H1 (cell line): ENCODE measurements at regions not wholly inside any gene's neighbourhood (a gene's known extent, or its start where the extent isn't known, plus 50 kb on each side); places are given as distances from the start of the nearest gene placed in this dataset.

Experiments
- CTCF ChIA-PET: fragments of 300-600 bp; sonication (Branson Sonifier 250); formaldehyde crosslinking; loops from one replicate; lab custom pipeline; 2021; ENCODE audit not compliant: partially characterized antibody; lab: Charles Lee
- POLR2A ChIA-PET: fragments of 300-600 bp; sonication (Branson Sonifier 250); formaldehyde crosslinking; loops from one replicate; lab custom pipeline; 2021; ENCODE audit warnings: inconsistent platforms; ENCODE audit not compliant: partially characterized antibody; lab: Charles Lee
- DNase-seq, 2 experiments: peaks; one replicate each; pipeline versions ENCODE4 v3.0.0 to v3.0.0-alpha.2; 2010 to 2022; ENCODE audit warnings: low spot score in 2 of 2, low read depth in 1 of 2, mixed read lengths in 1 of 2
- FAIRE-seq: peaks from 2 replicates; lab custom pipeline; 2011; peaks lifted over from hg19 to GRCh38; lab: Jason Lieb, UNC
- H2AFZ ChIP-seq: 2 replicates; pipeline ENCODE4 v1.8.1; 2012; ENCODE audit warnings: low read length, inconsistent platforms
- H2AK5ac ChIP-seq: 2 replicates; pipeline ENCODE4 v1.6.1; 2013; ENCODE audit warnings: low read depth, low read length
- H2BK120ac ChIP-seq: replicated peaks from 2 replicates; pipeline ENCODE3; 2013; ENCODE audit warnings: low read depth, low read length, inconsistent platforms
- H2BK12ac ChIP-seq: 2 replicates; pipeline ENCODE4 v1.6.1; 2013; ENCODE audit warnings: low read depth, low read length
- H2BK15ac ChIP-seq: 2 replicates; pipeline ENCODE4 v1.6.1; 2013; ENCODE audit warnings: low read length
- H2BK20ac ChIP-seq: 2 replicates; pipeline ENCODE4 v1.6.1; 2013; ENCODE audit warnings: low read length
- H2BK5ac ChIP-seq: 2 replicates; pipeline ENCODE4 v1.6.1; 2013; ENCODE audit warnings: low read depth, low read length
- H3K14ac ChIP-seq: 2 replicates; pipeline ENCODE4 v1.6.1; 2013; ENCODE audit warnings: inconsistent platforms; ENCODE audit not compliant: insufficient read length
- H3K18ac ChIP-seq: 2 replicates; pipeline ENCODE4 v1.6.1; 2013; ENCODE audit warnings: low read length; ENCODE audit errors: extremely low read depth
- H3K23ac ChIP-seq: 2 replicates; pipeline ENCODE4 v1.6.1; 2013; ENCODE audit warnings: inconsistent platforms; ENCODE audit not compliant: insufficient read length
- H3K23me2 ChIP-seq: 2 replicates; pipeline ENCODE4 v1.6.1; 2013; ENCODE audit warnings: low read depth, low read length
- H3K27ac ChIP-seq: 2 replicates; pipeline ENCODE4 v1.6.1; 2011; ENCODE audit warnings: low read depth, low read length, inconsistent platforms
- H3K27me3 ChIP-seq, 4 experiments: replicated peaks in 1 of 4; 1 replicate in 1 of 4; 2 replicates in 3 of 4; pipeline versions ENCODE4 v1.6.1 to v1.8.1; 2011 to 2013; ENCODE audit warnings: low read length in 3 of 4, mild to moderate bottlenecking in 3 of 4, inconsistent platforms in 2 of 4, mixed read lengths in 2 of 4, moderate library complexity in 1 of 4; ENCODE audit not compliant: control insufficient read depth in 3 of 4, insufficient read depth in 3 of 4; ENCODE audit errors: extremely low read depth in 1 of 4
- H3K36me3 ChIP-seq, 4 experiments: 2 replicates each; pipeline versions ENCODE4 v1.6.1 to v1.8.1; 2011 to 2013; ENCODE audit warnings: mild to moderate bottlenecking in 4 of 4, low read length in 3 of 4, moderate library complexity in 2 of 4, control low read depth in 1 of 4, inconsistent platforms in 1 of 4; ENCODE audit not compliant: insufficient read depth in 4 of 4, control insufficient read depth in 2 of 4
- H3K4ac ChIP-seq: replicated peaks from 2 replicates; pipeline ENCODE3; 2013; ENCODE audit warnings: low read length, low read depth, mixed read lengths, inconsistent platforms; ENCODE audit not compliant: insufficient read length
- H3K4me1 ChIP-seq, 4 experiments: replicated peaks in 1 of 4; 1 replicate in 1 of 4; 2 replicates in 3 of 4; pipeline versions ENCODE4 v1.6.1 to v1.8.1; 2011 to 2013; ENCODE audit warnings: low read length in 3 of 4, inconsistent platforms in 2 of 4, mixed read lengths in 1 of 4; ENCODE audit not compliant: insufficient read depth in 4 of 4, control insufficient read depth in 3 of 4
- H3K4me2 ChIP-seq, 2 experiments: 2 replicates each; pipeline versions ENCODE4 v1.6.1 to v1.8.1; 2011 to 2013; ENCODE audit warnings: low read depth in 2 of 2, low read length in 2 of 2, control low read depth in 1 of 2, inconsistent platforms in 1 of 2, mild to moderate bottlenecking in 1 of 2; ENCODE audit not compliant: insufficient read depth in 1 of 2
- H3K4me3 ChIP-seq, 4 experiments: fragments of 200-600, 300-600 bp in 1 of 4; sonication (generic), shearing (Covaris generic), sonication (Bioruptor Twin) in 1 of 4; 2 replicates each; pipeline versions ENCODE4 v1.5.1 to v1.8.1; 2011 to 2016; ENCODE audit warnings: low read length in 4 of 4, low read depth in 3 of 4, control low read depth in 2 of 4, inconsistent platforms in 2 of 4, mild to moderate bottlenecking in 2 of 4, mixed read lengths in 1 of 4, moderate library complexity in 1 of 4; ENCODE audit not compliant: insufficient read depth in 2 of 4; ENCODE audit errors: extremely low read depth in 1 of 4
- H3K56ac ChIP-seq: replicated peaks from 2 replicates; pipeline ENCODE3; 2013; ENCODE audit warnings: low read depth, mild to moderate bottlenecking, mixed read lengths, low read length, inconsistent platforms; ENCODE audit not compliant: insufficient read length
- H3K79me1 ChIP-seq: 2 replicates; pipeline ENCODE4 v1.6.1; 2013; ENCODE audit warnings: low read depth, low read length, control low read depth
- H3K79me2 ChIP-seq, 2 experiments: 2 replicates each; pipeline versions ENCODE4 v1.6.1 to v1.8.1; 2012 to 2013; ENCODE audit warnings: low read length in 2 of 2, mild to moderate bottlenecking in 2 of 2, inconsistent platforms in 1 of 2; ENCODE audit not compliant: insufficient read depth in 2 of 2, control insufficient read depth in 1 of 2
- H3K9ac ChIP-seq, 4 experiments: replicated peaks in 1 of 4; 1 replicate in 1 of 4; 2 replicates in 3 of 4; pipeline versions ENCODE4 v1.6.1 to v1.8.1; 2011 to 2013; ENCODE audit warnings: low read depth in 3 of 4, low read length in 3 of 4, control low read depth in 2 of 4, mild to moderate bottlenecking in 2 of 4, moderate library complexity in 2 of 4, inconsistent platforms in 1 of 4; ENCODE audit errors: extremely low read depth in 1 of 4
- H3K9me3 ChIP-seq, 2 experiments: 2 replicates each; pipeline versions ENCODE4 v1.6.1 to v1.8.1; 2012 to 2013; ENCODE audit warnings: mild to moderate bottlenecking in 2 of 2, moderate library complexity in 2 of 2, control low read depth in 1 of 2, inconsistent platforms in 1 of 2, low read depth in 1 of 2, low read length in 1 of 2, mixed read lengths in 1 of 2; ENCODE audit not compliant: insufficient read depth in 2 of 2
- H4K20me1 ChIP-seq, 2 experiments: replicated peaks in 1 of 2; 2 replicates each; pipeline versions ENCODE3 to v1.8.1; 2011 to 2013; ENCODE audit warnings: inconsistent platforms in 2 of 2, low read length in 2 of 2, mild to moderate bottlenecking in 1 of 2; ENCODE audit not compliant: insufficient read depth in 2 of 2, control insufficient read depth in 1 of 2
- H4K5ac ChIP-seq: 2 replicates; pipeline ENCODE4 v1.6.1; 2013; ENCODE audit warnings: low read length, low read depth, mixed read lengths, inconsistent platforms; ENCODE audit not compliant: insufficient read length
- H4K8ac ChIP-seq: 2 replicates; pipeline ENCODE4 v1.8.0; 2013; ENCODE audit warnings: mild to moderate bottlenecking, moderate library complexity, low read length, inconsistent platforms; ENCODE audit not compliant: insufficient read depth; ENCODE audit errors: extremely low read depth
- H4K91ac ChIP-seq: replicated peaks from 2 replicates; pipeline ENCODE3; 2013; ENCODE audit warnings: low read length, mixed read lengths, inconsistent platforms; ENCODE audit not compliant: insufficient read length
- NANOG ChIP-seq: IDR thresholded peaks from 2 replicates; pipeline ENCODE4 v1.6.1; 2011; ENCODE audit warnings: low read length, low read depth, mild to moderate bottlenecking, inconsistent platforms; ENCODE audit not compliant: insufficient read depth, poor library complexity, severe bottlenecking
- SIRT6 ChIP-seq: IDR thresholded peaks from one replicate; pipeline ENCODE4 v1.7.1; 2012; ENCODE audit warnings: low read length, inconsistent platforms
- WGBS, 2 experiments: shearing (Covaris generic) in 1 of 2; methylation state at CpG; one replicate each; pipeline versions ENCODE4 v1.1.6 to v1.1.7; 2013 to 2015; ENCODE audit warnings: low lambda C conversion rate in 2 of 2, mixed read lengths in 2 of 2, inconsistent platforms in 1 of 2, low coverage in 1 of 2, missing lambda C conversion rate in 1 of 2; ENCODE audit not compliant: insufficient replicate concordance in 2 of 2, insufficient coverage in 1 of 2, insufficient read length in 1 of 2; ENCODE audit errors: extremely low coverage in 1 of 2, missing lambda C conversion rate in 1 of 2; 5-methylcytosine and 5-hydroxymethylcytosine counted together

DNA sequence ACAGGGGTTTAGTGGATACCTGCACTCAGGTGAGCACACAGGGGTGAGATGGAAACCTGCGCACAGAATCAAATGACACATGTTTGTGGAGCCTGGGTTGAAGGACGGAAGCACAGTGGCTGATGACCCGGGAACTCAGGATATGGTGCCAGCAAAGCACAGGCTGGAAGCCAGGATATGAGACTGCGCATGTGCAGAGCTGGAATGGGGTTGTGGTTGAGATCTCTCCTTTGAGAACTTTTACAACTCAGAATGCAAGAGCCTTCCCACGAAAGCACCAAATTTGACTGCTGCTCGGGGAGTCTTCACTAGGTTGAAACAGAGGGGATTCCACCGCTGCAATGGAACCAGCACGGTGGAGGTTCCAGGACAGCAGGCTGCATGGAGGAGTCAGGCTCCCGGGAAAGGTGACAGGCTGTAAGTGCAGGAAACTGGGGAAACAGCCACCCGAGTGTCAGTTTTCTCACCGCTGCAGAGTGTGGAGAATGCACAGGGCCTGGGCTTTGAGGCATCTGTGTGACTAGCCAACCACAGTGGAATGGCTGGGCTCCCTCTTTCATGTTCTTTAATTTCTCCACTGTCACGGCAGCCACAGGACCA lies 133.4 kb upstream of the TCERG1L start:
- no peak for FAIRE-seq
- Histone ChIP-seq H3K23me2 (no peaks in the 10 kb centered on the region), H4K91ac (no peak overlapping the region), H2BK12ac (no peak overlapping the region), H2BK15ac (no peak overlapping the region), H3K4me1 (no peaks in the 10 kb centered on the region; a peak in 1 of 7 replicates), H4K5ac (no peak overlapping the region)
- no peak for TF ChIP-seq SIRT6
- TF ChIP-seq NANOG, result no peak
- TF ChIP-seq, all 59 proteins: peak for 0
- H4K8ac ChIP-seq, result no peak overlapping the region
- H2AFZ ChIP-seq, result no peak overlapping the region
- no peak overlapping the region for H3K9ac ChIP-seq
- no peak overlapping the region for H3K18ac ChIP-seq
- POLR2A ChIA-PET, result no interaction called here
- no peak overlapping the region for H3K4me2 ChIP-seq
- H3K56ac ChIP-seq, result no peak overlapping the region
- H3K27ac ChIP-seq, result no peak overlapping the region
- WGBS, 2 experiments, result 84% methylated on average over 10 of the region's 12 CpGs; no CpG with 5 or more reads in 1 of the 2 experiments
- H3K4ac ChIP-seq, result no peak overlapping the region
- no peak overlapping the region for H3K14ac ChIP-seq
- no peak overlapping the region for H2BK5ac ChIP-seq
- no peaks in the 10 kb centered on the region for H3K79me1 ChIP-seq
- CTCF ChIA-PET, result interaction anchor here (0.7 to 1.5 kb wide), 4 partner anchors 9 to 246 kb away, joined by 3 to 10 read pairs (median 4); no protein-coding TSS in a partner anchor
- H3K4me3 ChIP-seq, result no peak overlapping the region
- no peak overlapping the region for H2AK5ac ChIP-seq
- H3K9me3 ChIP-seq, result no peaks in the 10 kb centered on the region
- no peak for DNase-seq
- no peaks in the 10 kb centered on the region for H3K79me2 ChIP-seq
- no peaks in the 10 kb centered on the region for H3K27me3 ChIP-seq
- H4K20me1 ChIP-seq, result no peaks in the 10 kb centered on the region
- no peak overlapping the region for H2BK120ac ChIP-seq
- no peak overlapping the region for H2BK20ac ChIP-seq
- H3K36me3 ChIP-seq, result no peaks in the 10 kb centered on the region
- H3K23ac ChIP-seq, result no peak overlapping the region
